Glutamatergic neuron (in vitro differentiated cells): ENCODE measurements at regions not wholly inside any gene's neighbourhood (a gene's known extent, or its start where the extent isn't known, plus 50 kb on each side); places are given as distances from the start of the nearest gene placed in this dataset.
"Not testable (repeated sequence)": the region's sequence is repeated elsewhere in the genome, so short reads cannot be mapped to it uniquely, and the experiment has no call there.

Experiments
- DNase-seq: peaks from one replicate; pipeline ENCODE4 v3.0.0; 2022
- H3K27ac Mint-ChIP-seq: one replicate; pipeline ENCODE4 v1.8.0; 2020; ENCODE audit warnings: mild to moderate bottlenecking, mixed read lengths, inconsistent platforms; ENCODE audit not compliant: unreplicated experiment
- H3K27me3 Mint-ChIP-seq: one replicate; pipeline ENCODE4 v1.8.0; 2020; ENCODE audit warnings: mild to moderate bottlenecking, moderate library complexity, mixed read lengths, inconsistent platforms; ENCODE audit not compliant: unreplicated experiment
- H3K36me3 Mint-ChIP-seq: one replicate; pipeline ENCODE4 v1.8.0; 2020; ENCODE audit warnings: mild to moderate bottlenecking, mixed read lengths, inconsistent platforms; ENCODE audit not compliant: unreplicated experiment
- H3K4me1 Mint-ChIP-seq: one replicate; pipeline ENCODE4 v1.8.0; 2020; ENCODE audit warnings: mild to moderate bottlenecking, low read depth, mixed read lengths, inconsistent platforms; ENCODE audit not compliant: unreplicated experiment
- H3K4me3 Mint-ChIP-seq: one replicate; pipeline ENCODE4 v1.8.0; 2020; ENCODE audit warnings: mild to moderate bottlenecking, mixed read lengths, inconsistent platforms; ENCODE audit not compliant: unreplicated experiment
- H3K9me3 Mint-ChIP-seq: one replicate; pipeline ENCODE4 v1.8.0; 2020; ENCODE audit warnings: mild to moderate bottlenecking, moderate library complexity, mixed read lengths, inconsistent platforms; ENCODE audit not compliant: unreplicated experiment
- CTCF ChIP-seq: fragments of 200-600 bp; sonication (generic); IDR thresholded peaks from one replicate; pipeline ENCODE4 v1.5.0; 2021; ENCODE audit not compliant: partially characterized antibody, unreplicated experiment

GRCh38 chr18:34401775-34402174 is 177.1 kb upstream of the NOL4 start:
- H3K9me3 Mint-ChIP-seq = no peaks in the 10 kb centered on the region
- no peak for TF ChIP-seq CTCF
- no peaks in the 10 kb centered on the region for H3K36me3 Mint-ChIP-seq
- no peaks in the 10 kb centered on the region for H3K27me3 Mint-ChIP-seq
- H3K27ac Mint-ChIP-seq = no peak overlapping the region
- no peaks in the 10 kb centered on the region for H3K4me1 Mint-ChIP-seq
- H3K4me3 Mint-ChIP-seq = no peak overlapping the region
- DNase-seq = no peak

- H3K27me3 Mint-ChIP-seq, H3K4me1 Mint-ChIP-seq, DNase-seq, H3K4me3 Mint-ChIP-seq, H3K27ac Mint-ChIP-seq, H3K9me3 Mint-ChIP-seq, H3K36me3 Mint-ChIP-seq: not testable (repeated sequence)
Measured at GRCh38 chr18:34407471-34407870, 182.8 kb upstream of the NOL4 start.

GRCh38 chr18:34411952-34412351 is 187.2 kb upstream of the NOL4 start:
- Mint-ChIP-seq H3K27ac (no peak overlapping the region), H3K36me3 (no peaks in the 10 kb centered on the region), H3K4me3 (no peak overlapping the region), H3K4me1 (no peaks in the 10 kb centered on the region), H3K27me3 (no peaks in the 10 kb centered on the region), H3K9me3 (peaks cover 2% of the 10 kb centered on the region)
- no peak for TF ChIP-seq CTCF
- DNase-seq = no peak

GRCh38 chr18:34431042-34431441 is 206.3 kb upstream of the NOL4 start:
- Mint-ChIP-seq H3K4me3 (no peak overlapping the region), H3K36me3 (peaks cover 1% of the 10 kb centered on the region), H3K4me1 (no peaks in the 10 kb centered on the region), H3K9me3 (no peaks in the 10 kb centered on the region), H3K27me3 (peaks cover 2% of the 10 kb centered on the region), H3K27ac (no peak overlapping the region)
- DNase-seq = no peak
- no peak for TF ChIP-seq CTCF

- no peaks in the 10 kb centered on the region for H3K4me1 Mint-ChIP-seq
- no peak for TF ChIP-seq CTCF
- H3K4me3 Mint-ChIP-seq = no peak overlapping the region
- H3K27me3 Mint-ChIP-seq = no peaks in the 10 kb centered on the region
- no peak overlapping the region for H3K27ac Mint-ChIP-seq
- H3K9me3 Mint-ChIP-seq = peaks cover 2% of the 10 kb centered on the region
- no peak for DNase-seq
- H3K36me3 Mint-ChIP-seq = no peaks in the 10 kb centered on the region
Measured at GRCh38 chr18:34444622-34445021, 219.9 kb upstream of the NOL4 start.

- peaks cover 3% of the 10 kb centered on the region for H3K9me3 Mint-ChIP-seq
- no peaks in the 10 kb centered on the region for H3K27me3 Mint-ChIP-seq
- H3K36me3 Mint-ChIP-seq = no peaks in the 10 kb centered on the region
Measured at GRCh38 chr18:34448662-34449061, 223.9 kb upstream of the NOL4 start.

More at GRCh38 chr18:34448662-34449061, 223.9 kb upstream of the NOL4 start:
- no peak for TF ChIP-seq CTCF
- no peak overlapping the region for H3K4me3 Mint-ChIP-seq
- DNase-seq = no peak
- H3K4me1 Mint-ChIP-seq = no peaks in the 10 kb centered on the region
- H3K27ac Mint-ChIP-seq = no peak overlapping the region
